ENCODE measurements at regions not wholly inside any gene's neighbourhood (a gene's known extent, or its start where the extent isn't known, plus 50 kb on each side); places are given as distances from the start of the nearest gene placed in this dataset.

- TF ChIP-seq, protein P1, sequence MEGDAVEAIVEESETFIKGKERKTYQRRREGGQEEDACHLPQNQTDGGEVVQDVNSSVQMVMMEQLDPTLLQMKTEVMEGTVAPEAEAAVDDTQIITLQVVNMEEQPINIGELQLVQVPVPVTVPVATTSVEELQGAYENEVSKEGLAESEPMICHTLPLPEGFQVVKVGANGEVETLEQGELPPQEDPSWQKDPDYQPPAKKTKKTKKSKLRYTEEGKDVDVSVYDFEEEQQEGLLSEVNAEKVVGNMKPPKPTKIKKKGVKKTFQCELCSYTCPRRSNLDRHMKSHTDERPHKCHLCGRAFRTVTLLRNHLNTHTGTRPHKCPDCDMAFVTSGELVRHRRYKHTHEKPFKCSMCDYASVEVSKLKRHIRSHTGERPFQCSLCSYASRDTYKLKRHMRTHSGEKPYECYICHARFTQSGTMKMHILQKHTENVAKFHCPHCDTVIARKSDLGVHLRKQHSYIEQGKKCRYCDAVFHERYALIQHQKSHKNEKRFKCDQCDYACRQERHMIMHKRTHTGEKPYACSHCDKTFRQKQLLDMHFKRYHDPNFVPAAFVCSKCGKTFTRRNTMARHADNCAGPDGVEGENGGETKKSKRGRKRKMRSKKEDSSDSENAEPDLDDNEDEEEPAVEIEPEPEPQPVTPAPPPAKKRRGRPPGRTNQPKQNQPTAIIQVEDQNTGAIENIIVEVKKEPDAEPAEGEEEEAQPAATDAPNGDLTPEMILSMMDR (IDR thresholded peaks at IDR 0.05; ENCODE audit: insufficient read depth, missing control alignments) = no peak
- FAIRE-seq (no peak), DNase-seq (ENCODE audit: insufficient read length, low spot score) (no peak)
Measured at GRCh38 chr5:99037668-99038067, 108.9 kb upstream of the CHD1 start.

GRCh38 chr5:99035942-99036341, 107.1 kb upstream of the CHD1 start:
- FAIRE-seq (no peak), DNase-seq (ENCODE audit: insufficient read length, low spot score) (no peak)
- TF ChIP-seq, protein P1 (IDR thresholded peaks at IDR 0.05; ENCODE audit: insufficient read depth, missing control alignments) = no peak

DNA sequence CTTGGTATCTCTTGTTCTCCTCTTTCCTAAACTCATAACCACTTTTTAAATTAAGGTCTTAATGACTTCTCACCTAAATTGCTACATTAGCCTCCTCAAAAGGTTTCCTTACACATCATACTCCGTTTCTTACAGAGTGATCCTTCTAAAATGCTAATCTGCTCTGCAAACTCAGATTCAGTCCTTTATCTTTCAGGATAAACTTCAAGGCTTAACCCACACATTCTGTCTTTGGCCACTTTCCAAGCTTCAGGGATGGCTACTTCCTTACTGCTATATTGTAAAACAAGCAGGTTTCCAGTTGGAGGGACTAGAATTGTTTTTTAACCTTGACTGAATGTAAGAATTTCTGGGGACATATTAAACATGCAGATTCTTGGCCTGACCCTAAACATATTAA, 105.5 kb upstream of the CHD1 start:
- FAIRE-seq (no peak), DNase-seq (ENCODE audit: insufficient read length, low spot score) (no peak)
- TF ChIP-seq, protein P1 (IDR thresholded peaks at IDR 0.05; ENCODE audit: insufficient read depth, missing control alignments) = no peak

GRCh38 chr5:99033014-99033900, 104.5 kb upstream of the CHD1 start:
- no peak for FAIRE-seq
- TF ChIP-seq, protein P1 (IDR thresholded peaks at IDR 0.05; ENCODE audit: insufficient read depth, missing control alignments) = no peak
- DNase-seq (ENCODE audit: insufficient read length, low spot score) = no peak

DNA sequence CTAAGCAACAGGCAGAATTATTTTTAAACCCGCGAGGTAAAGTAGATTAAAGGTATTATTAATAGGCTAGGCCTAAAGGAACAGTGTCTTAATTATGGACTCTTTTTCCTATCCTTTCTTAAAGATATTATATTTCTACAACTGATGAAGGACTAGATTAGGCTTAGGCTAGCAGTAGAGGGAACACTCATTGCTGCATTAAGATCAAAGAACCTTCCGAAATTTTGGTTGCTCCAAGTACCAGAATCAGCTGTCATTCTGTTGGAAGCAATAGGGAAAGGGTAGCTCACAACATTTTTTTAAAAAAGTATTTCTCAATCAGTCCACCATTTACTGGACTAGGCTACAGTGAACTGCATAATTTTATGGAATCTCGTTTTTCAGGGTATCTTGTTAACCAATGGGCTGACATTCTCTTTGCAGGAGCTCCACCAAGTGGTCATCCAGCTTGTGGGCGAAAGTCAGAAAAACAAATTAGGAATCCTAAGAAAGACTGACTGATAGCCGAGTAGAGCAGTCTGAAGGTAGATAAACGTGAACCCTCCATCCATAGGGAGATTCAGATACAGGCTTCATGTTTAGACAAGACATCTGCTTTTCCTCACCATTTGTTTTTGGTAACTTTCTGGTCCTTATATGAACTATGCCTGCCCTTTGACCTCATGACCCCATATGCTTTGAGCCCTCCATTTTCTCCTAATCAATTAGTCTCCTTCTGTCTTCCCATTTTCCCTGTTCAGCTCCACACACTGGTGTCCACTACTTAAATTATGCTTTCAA, 103.6 kb upstream of the CHD1 start:
- DNase-seq (ENCODE audit: insufficient read length, low spot score) (no peak), FAIRE-seq (peak; percentile 61)
- TF ChIP-seq, protein P1 (IDR thresholded peaks at IDR 0.05; ENCODE audit: insufficient read depth, missing control alignments) = peak; percentile 91

- FAIRE-seq (no peak), DNase-seq (ENCODE audit: insufficient read length, low spot score) (no peak)
- TF ChIP-seq, protein P1 (IDR thresholded peaks at IDR 0.05; ENCODE audit: insufficient read depth, missing control alignments) = no peak
Measured at GRCh38 chr5:99030906-99031440, 102.2 kb upstream of the CHD1 start.
